ENCODE measurements at regions not wholly inside any gene's neighbourhood (a gene's known extent, or its start where the extent isn't known, plus 50 kb on each side); places are given as distances from the start of the nearest gene placed in this dataset.

- TF ChIP-seq, protein P1, sequence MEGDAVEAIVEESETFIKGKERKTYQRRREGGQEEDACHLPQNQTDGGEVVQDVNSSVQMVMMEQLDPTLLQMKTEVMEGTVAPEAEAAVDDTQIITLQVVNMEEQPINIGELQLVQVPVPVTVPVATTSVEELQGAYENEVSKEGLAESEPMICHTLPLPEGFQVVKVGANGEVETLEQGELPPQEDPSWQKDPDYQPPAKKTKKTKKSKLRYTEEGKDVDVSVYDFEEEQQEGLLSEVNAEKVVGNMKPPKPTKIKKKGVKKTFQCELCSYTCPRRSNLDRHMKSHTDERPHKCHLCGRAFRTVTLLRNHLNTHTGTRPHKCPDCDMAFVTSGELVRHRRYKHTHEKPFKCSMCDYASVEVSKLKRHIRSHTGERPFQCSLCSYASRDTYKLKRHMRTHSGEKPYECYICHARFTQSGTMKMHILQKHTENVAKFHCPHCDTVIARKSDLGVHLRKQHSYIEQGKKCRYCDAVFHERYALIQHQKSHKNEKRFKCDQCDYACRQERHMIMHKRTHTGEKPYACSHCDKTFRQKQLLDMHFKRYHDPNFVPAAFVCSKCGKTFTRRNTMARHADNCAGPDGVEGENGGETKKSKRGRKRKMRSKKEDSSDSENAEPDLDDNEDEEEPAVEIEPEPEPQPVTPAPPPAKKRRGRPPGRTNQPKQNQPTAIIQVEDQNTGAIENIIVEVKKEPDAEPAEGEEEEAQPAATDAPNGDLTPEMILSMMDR (IDR thresholded peaks at IDR 0.05) = no peak
- TF ChIP-seq POLR2A (IDR thresholded peaks at IDR 0.05) = no peak
Observed at GRCh38 chr1:88453295-88453694, 230.8 kb upstream of the PKN2 start.
